GM12878 (cell line): ENCODE measurements at regions not wholly inside any gene's neighbourhood (a gene's known extent, or its start where the extent isn't known, plus 50 kb on each side); places are given as distances from the start of the nearest gene placed in this dataset.

Experiments
- ATAC-seq: fragments of 200-7000 bp; cut with Tn5 transposase; 3 replicates; pipeline ENCODE4 v1.9.1; 2020; ENCODE audit warnings: mild to moderate bottlenecking, moderate library complexity
- BruUV-seq: library from RNA; stranded (reverse); fragments of 400-500 nt; replicated peaks from 2 replicates; lab custom pipeline; 2021; lab: Mats Ljungman, UMichigan
- CTCF ChIA-PET: fragments of 300-600 bp; sonication (Branson Sonifier 250); formaldehyde crosslinking; extraction: SDS; loops from one replicate; lab custom pipeline; 2021; ENCODE audit warnings: inconsistent platforms; lab: Yijun Ruan, JAX
- POLR2A ChIA-PET: fragments of 350-600 bp; formaldehyde crosslinking; extraction: SDS; loops from one replicate; lab custom pipeline; 2021; ENCODE audit warnings: inconsistent platforms; lab: Charles Lee
- RAD21 ChIA-PET: fragments of 300-600 bp; sonication (Branson Sonifier 250); formaldehyde crosslinking; loops from one replicate; lab custom pipeline; 2023; ENCODE audit warnings: antibody characterized with exemption; ENCODE audit not compliant: unreplicated experiment; lab: Charles Lee
- SMC1A ChIA-PET: fragments of 300-600 bp; sonication (Branson Sonifier 250); formaldehyde crosslinking; loops from one replicate; lab custom pipeline; 2023; ENCODE audit not compliant: unreplicated experiment, uncharacterized antibody; lab: Charles Lee
- DNase-seq: peaks from one replicate; pipeline ENCODE4 v3.0.0-alpha.2; 2011; ENCODE audit warnings: low read depth, low spot score
- FAIRE-seq: peaks from 3 replicates; lab custom pipeline; 2011; peaks lifted over from hg19 to GRCh38; lab: Jason Lieb, UNC
- H2AFZ ChIP-seq: 2 replicates; pipeline ENCODE4 v1.6.0; 2011; ENCODE audit warnings: low read depth, low read length, control low read depth; ENCODE audit not compliant: control insufficient read depth
- H3K27ac ChIP-seq: 2 replicates; pipeline ENCODE4 v1.5.1; 2011; ENCODE audit warnings: control low read depth; ENCODE audit not compliant: control insufficient read depth, insufficient read depth
- H3K27me3 ChIP-seq, 2 experiments: replicated peaks in 1 of 2; 2 replicates each; pipeline versions ENCODE4 v1.6.0 to v1.6.1; 2011; ENCODE audit warnings: low read length in 1 of 2; ENCODE audit not compliant: control insufficient read depth in 2 of 2, insufficient read depth in 2 of 2
- H3K36me3 ChIP-seq, 2 experiments: 2 replicates each; pipeline ENCODE4 v1.5.1; 2011; ENCODE audit warnings: low read length in 1 of 2; ENCODE audit not compliant: control insufficient read depth in 2 of 2, insufficient read depth in 2 of 2
- H3K4me1 ChIP-seq: 2 replicates; pipeline ENCODE4 v1.6.1; 2011; ENCODE audit warnings: mild to moderate bottlenecking, low read length, moderate library complexity, mixed read lengths; ENCODE audit not compliant: control insufficient read depth, insufficient read depth
- H3K4me2 ChIP-seq: 2 replicates; pipeline ENCODE4 v1.6.0; 2011; ENCODE audit warnings: control low read depth; ENCODE audit not compliant: control insufficient read depth, insufficient read depth
- H3K4me3 ChIP-seq: fragments of 200-600 bp; sonication (generic); 2 replicates; pipeline ENCODE4 v1.5.1; 2016
- H3K79me2 ChIP-seq: 2 replicates; pipeline ENCODE4 v1.6.0; 2011; ENCODE audit warnings: low read length; ENCODE audit not compliant: control insufficient read depth, insufficient read depth
- H3K9ac ChIP-seq: 2 replicates; pipeline ENCODE4 v1.8.0; 2011; ENCODE audit warnings: low read length, control low read depth, mixed read lengths; ENCODE audit not compliant: control insufficient read depth, insufficient read depth
- H3K9me3 ChIP-seq: replicated peaks from 3 replicates; pipeline ENCODE4 v1.5.1; 2011; ENCODE audit warnings: mild to moderate bottlenecking, low read length; ENCODE audit not compliant: control insufficient read depth, insufficient read depth
- H4K20me1 ChIP-seq: 2 replicates; pipeline ENCODE4 v1.6.0; 2011; ENCODE audit not compliant: control insufficient read depth, insufficient read depth
- ATF3 ChIP-seq: IDR thresholded peaks from 2 replicates; pipeline ENCODE4 v1.6.1; 2011; ENCODE audit warnings: low read depth, mild to moderate bottlenecking, low read length, moderate library complexity, borderline replicate concordance; ENCODE audit errors: extremely low read depth
- E4F1 ChIP-seq: fragments of 450-650 bp; IDR thresholded peaks from 2 replicates; pipeline ENCODE4 v1.6.1; 2018; ENCODE audit warnings: borderline replicate concordance, mild to moderate bottlenecking; ENCODE audit not compliant: partially characterized antibody
- FOXK2 ChIP-seq: fragments of 450-650 bp; IDR thresholded peaks from 2 replicates; pipeline ENCODE4 v1.6.1; 2017; ENCODE audit warnings: mild to moderate bottlenecking, moderate library complexity
- IKZF1 ChIP-seq: fragments of 450-650 bp; conservative IDR thresholded peaks from 2 replicates; pipeline ENCODE4 v1.6.1; 2017; ENCODE audit warnings: antibody characterized with exemption, mild to moderate bottlenecking
- NR2C2 ChIP-seq: IDR thresholded peaks from 2 replicates; pipeline ENCODE4 v1.6.1; 2011; ENCODE audit warnings: borderline replicate concordance, low read depth; ENCODE audit not compliant: control insufficient read depth, insufficient read length
- NRF1 ChIP-seq: conservative IDR thresholded peaks from 2 replicates; pipeline ENCODE4 v1.6.1; 2011; ENCODE audit warnings: mild to moderate bottlenecking, low read depth, low read length, improper control_type of control experiment
- PAX8 ChIP-seq: fragments of 450-650 bp; IDR thresholded peaks from 2 replicates; pipeline ENCODE4 v1.6.1; 2017; ENCODE audit warnings: mild to moderate bottlenecking, moderate library complexity
- POLR2A ChIP-seq: IDR thresholded peaks from 2 replicates; pipeline ENCODE4 v1.6.1; 2011; ENCODE audit warnings: low read depth, mild to moderate bottlenecking, low read length
- POU2F2 ChIP-seq: IDR thresholded peaks from 3 replicates; pipeline ENCODE4 v1.6.1; 2011; ENCODE audit warnings: low read depth, mild to moderate bottlenecking, low read length, borderline replicate concordance
- RELB ChIP-seq: fragments of 450-650 bp; IDR thresholded peaks from 2 replicates; pipeline ENCODE4 v1.6.1; 2017; ENCODE audit warnings: low read depth, mild to moderate bottlenecking, moderate library complexity
- SIN3A ChIP-seq: IDR thresholded peaks from 2 replicates; pipeline ENCODE4 v1.6.1; 2012; ENCODE audit warnings: low read depth, low read length, improper control_type of control experiment
- SUPT20H ChIP-seq: IDR thresholded peaks from 2 replicates; pipeline ENCODE4 v1.6.1; 2011; ENCODE audit warnings: low read depth, mild to moderate bottlenecking, low read length, moderate library complexity, borderline replicate concordance; ENCODE audit not compliant: control insufficient read depth
- TARDBP ChIP-seq: IDR thresholded peaks from 2 replicates; pipeline ENCODE4 v1.6.1; 2016; ENCODE audit warnings: borderline replicate concordance
- TCF12 ChIP-seq: IDR thresholded peaks from 2 replicates; pipeline ENCODE4 v1.6.1; 2011; ENCODE audit warnings: low read depth, mild to moderate bottlenecking, low read length
- ZNF217 ChIP-seq: fragments of 450-650 bp; IDR thresholded peaks from 2 replicates; pipeline ENCODE4 v1.6.1; 2017; ENCODE audit warnings: antibody characterized with exemption, mild to moderate bottlenecking
- ZNF24 ChIP-seq: fragments of 450-650 bp; IDR thresholded peaks from 2 replicates; pipeline ENCODE4 v1.6.1; 2017; ENCODE audit warnings: antibody characterized with exemption, mild to moderate bottlenecking
- WGBS: methylation state at CpG from one replicate; pipeline ENCODE4 v1.1.6; 2016; ENCODE audit warnings: low lambda C conversion rate; ENCODE audit not compliant: insufficient replicate concordance, insufficient coverage; ENCODE audit errors: missing lambda C conversion rate; 5-methylcytosine and 5-hydroxymethylcytosine counted together
- in situ Hi-C: fragments of 300-500 bp; cut with MboI; formaldehyde crosslinking; loops from 9 replicates; pipeline ENCODE4 v1.14.3; 2018; ENCODE audit warnings: mixed read lengths
- intact Hi-C: fragments of 100-400 bp; cut with micrococcal nuclease; formaldehyde crosslinking; loops from one replicate; pipeline ENCODE4 v1.14.2; 2022; ENCODE audit not compliant: unreplicated experiment

GRCh38 chr2:55111570-55112228 lies 61.4 kb upstream of the RTN4 start:
- no peak for TF ChIP-seq E4F1
- no peak for TF ChIP-seq NRF1
- TF ChIP-seq POU2F2, result no peak
- TF ChIP-seq RELB, result no peak
- TF ChIP-seq ZNF217, result no peak
- no peak for TF ChIP-seq FOXK2
- TF ChIP-seq PAX8, result no peak
- TF ChIP-seq IKZF1, result no peak
- no peak for TF ChIP-seq SUPT20H
- TF ChIP-seq ATF3, result no peak
- TF ChIP-seq NR2C2, result no peak
- no peak for TF ChIP-seq POLR2A
- TF ChIP-seq ZNF24, result no peak
- no peak for TF ChIP-seq TARDBP
- no peak for TF ChIP-seq TCF12
- TF ChIP-seq SIN3A, result no peak
- TF ChIP-seq, all 136 proteins: peak for 0
- BruUV-seq, result no TSS peak
- no peaks in the 10 kb centered on the region for H3K9me3 ChIP-seq
- intact Hi-C loops, result no loop called here
- H3K4me1 ChIP-seq, result no peaks in the 10 kb centered on the region
- DNase-seq (no peak), FAIRE-seq (no peak), ATAC-seq (no peak)
- no peaks in the 10 kb centered on the region for H4K20me1 ChIP-seq
- SMC1A ChIA-PET, result interaction anchor here (1.3 kb wide), 1 partner anchor 65 kb away, joined by 3 read pairs; no protein-coding TSS in a partner anchor
- no peak overlapping the region; the same call in 1 of the 2 replicates for H2AFZ ChIP-seq
- 74% methylated on average over 11 of the region's 11 CpGs for WGBS
- in situ Hi-C loops, result no loop called here
- no peaks in the 10 kb centered on the region for H3K36me3 ChIP-seq
- RAD21 ChIA-PET, result no interaction called here
- H3K27ac ChIP-seq, result no peak overlapping the region
- no peak overlapping the region for H3K4me2 ChIP-seq
- CTCF ChIA-PET, result interaction anchor here (1.0 kb wide), 2 partner anchors 8 to 56 kb away, joined by 3 to 5 read pairs; no protein-coding TSS in a partner anchor
- no peak overlapping the region for H3K9ac ChIP-seq
- no peaks in the 10 kb centered on the region for H3K27me3 ChIP-seq
- POLR2A ChIA-PET, result no interaction called here
- no peak overlapping the region for H3K4me3 ChIP-seq
- H3K79me2 ChIP-seq, result no peaks in the 10 kb centered on the region
